Right kidney (tissue), 1 donor: ENCODE measurements at regions not wholly inside any gene's neighbourhood (a gene's known extent, or its start where the extent isn't known, plus 50 kb on each side); places are given as distances from the start of the nearest gene placed in this dataset.

Experiments
- DNase-seq: peaks from one replicate; pipeline ENCODE4 v3.0.0-alpha.2; 2016

DNA sequence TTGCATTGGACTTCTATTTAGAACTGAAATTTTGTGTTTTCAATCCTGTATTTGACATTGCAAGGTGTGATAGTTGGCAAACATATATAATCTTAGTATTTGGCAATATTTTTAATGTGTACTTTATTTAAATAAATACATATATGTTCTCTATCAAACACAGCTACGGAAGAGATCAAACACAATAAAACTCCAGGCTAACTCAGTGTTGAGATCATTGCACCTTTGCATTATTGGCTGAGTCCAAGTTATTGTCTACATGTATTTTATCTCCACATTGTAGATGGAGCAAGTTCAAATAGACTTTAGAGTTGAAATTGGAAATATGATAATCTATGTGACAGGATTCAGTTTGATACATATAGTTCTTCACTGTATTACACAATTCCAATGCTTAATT lies 176.7 kb downstream of the ST6GAL2 start:
- DNase-seq: no peak

DNA sequence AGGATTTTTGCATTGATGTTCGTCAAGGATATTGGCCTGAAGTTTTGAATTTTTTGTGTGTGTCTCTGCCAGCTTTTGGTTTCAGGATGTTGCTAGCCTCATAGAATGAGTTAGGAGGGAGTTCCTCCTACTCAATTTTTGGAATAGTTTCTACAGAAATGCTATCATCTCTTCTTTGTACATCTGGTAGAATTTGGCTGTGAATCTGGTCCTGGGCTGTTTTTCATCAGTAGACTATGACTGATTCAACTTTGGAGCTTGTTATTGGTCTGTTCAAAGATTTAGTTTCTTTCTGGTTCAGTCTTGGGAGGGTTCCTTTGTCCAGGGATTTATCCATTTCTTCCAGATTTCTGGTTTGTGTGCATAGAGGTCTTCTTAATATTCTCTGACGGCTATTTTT lies 166.7 kb downstream of the ST6GAL2 start:
- DNase-seq: no peak

DNA sequence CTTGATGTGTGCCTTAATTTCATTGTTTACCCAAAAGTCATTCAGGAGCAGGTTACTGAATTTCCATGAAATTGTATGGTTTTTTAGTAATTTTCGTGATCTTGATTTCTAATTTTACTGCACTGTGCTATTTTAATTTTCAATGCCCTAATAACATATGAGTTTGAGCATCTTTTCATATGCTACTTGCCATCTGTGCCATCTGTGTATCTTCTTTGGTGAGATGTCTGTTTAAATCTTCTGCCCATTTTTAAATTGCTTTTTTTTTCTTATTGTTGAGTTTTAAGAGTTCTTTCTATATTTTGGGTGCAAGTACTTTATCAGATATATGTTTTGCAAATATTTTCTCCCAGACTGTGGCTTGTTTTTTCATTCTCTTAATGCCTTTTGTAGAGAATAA lies 165.9 kb downstream of the ST6GAL2 start:
- no peak for DNase-seq

DNA sequence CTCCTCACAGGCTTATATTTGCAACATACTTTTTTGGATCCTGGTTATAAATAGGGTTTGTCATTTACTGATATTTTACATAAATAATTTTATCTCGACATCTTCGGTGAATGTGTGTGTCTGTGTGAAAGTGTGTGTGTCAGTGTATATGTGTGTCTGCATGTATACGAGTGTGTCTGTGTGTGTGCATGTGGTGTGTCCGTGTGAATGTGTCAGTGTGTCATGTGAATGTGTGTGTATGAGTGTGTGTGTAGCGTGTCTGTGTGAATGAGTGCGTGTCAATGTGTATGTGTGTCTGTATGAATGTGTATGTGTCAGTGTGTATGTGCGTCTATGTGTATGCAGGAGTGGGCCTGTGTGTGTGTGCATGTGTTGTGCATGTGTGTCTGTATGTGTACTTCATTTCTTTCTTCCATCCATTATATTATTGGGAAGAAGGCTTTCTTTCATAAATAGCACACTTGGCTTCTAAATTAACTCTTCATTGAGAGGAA lies 161.6 kb downstream of the ST6GAL2 start:
- DNase-seq: no peak

DNA sequence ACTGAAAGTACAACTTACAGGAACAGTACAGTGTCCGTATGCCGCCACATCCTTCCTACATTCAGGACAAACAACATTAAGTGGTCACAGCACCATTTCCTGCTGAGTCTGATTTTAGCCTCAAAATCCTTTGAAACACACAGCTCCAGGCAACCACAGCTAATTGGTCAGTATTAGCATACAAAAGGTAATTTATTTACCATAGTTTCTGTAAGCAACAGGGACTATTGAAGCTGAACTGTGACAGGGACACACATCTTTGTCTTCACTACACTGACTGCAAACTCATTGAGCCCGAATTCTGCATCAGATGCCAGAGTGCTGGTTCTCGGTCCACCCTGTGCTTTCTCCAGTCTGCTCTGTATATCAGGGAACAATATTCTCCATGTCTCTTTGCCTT lies 151.8 kb downstream of the ST6GAL2 start:
- DNase-seq: no peak

DNA sequence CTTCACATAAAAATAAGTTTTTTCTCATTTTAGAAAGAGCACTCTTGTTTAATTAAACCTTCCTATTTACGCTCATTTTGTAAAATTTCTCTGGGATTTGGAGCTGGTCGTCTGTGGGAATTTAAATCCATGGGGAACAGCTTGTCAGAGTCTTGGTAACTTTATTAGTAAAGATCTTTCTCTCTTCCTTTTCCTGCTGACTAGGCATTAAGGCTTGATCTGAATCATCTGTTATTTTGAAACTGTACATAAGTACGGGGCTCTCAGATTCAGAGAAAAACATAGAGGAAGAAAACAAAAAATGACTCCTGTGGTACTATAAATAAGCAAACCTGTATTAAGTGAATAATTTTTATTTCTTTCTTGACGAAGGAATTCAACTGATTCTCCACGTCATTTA lies 150.2 kb downstream of the ST6GAL2 start:
- DNase-seq: no peak

DNA sequence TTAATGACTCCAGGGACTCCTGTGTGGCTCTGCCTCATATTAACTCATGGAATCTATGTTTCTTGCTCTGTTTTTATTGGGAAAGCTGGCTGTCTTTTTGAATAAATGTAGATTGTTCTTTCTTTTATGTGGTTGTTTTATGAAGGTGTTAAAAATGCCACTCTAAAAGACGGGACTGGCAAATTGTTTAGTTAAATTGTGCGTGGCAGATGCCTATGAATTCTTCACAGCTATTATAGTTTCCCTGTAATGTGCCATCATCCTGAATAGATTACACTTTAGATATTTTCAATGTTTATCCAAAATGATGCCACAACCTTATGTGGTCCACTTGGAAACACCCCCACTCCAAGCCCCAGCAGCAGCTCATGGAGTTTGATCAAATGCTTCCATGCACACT lies 149.7 kb downstream of the ST6GAL2 start:
- no peak for DNase-seq

DNA sequence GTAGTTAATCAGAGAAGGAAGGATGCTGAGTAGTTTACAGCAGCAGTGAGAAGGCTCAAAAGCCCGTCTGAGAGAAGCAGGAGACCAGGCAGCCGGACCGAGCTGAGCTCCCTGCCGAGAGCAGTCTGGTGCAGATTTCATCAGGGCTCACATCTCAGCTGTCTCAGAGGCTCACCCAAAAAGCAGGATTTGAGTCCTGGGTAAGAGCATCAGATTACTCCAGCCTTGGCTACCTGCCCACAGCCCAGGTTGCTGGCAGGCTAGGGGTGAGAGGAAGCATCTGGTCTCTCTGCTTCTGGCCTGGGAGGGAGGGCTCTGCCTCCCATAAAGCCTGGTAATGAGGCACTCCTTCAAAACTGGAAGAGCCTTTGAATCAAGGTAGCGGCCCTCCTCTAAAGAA lies 140.5 kb downstream of the ST6GAL2 start:
- no peak for DNase-seq

DNA sequence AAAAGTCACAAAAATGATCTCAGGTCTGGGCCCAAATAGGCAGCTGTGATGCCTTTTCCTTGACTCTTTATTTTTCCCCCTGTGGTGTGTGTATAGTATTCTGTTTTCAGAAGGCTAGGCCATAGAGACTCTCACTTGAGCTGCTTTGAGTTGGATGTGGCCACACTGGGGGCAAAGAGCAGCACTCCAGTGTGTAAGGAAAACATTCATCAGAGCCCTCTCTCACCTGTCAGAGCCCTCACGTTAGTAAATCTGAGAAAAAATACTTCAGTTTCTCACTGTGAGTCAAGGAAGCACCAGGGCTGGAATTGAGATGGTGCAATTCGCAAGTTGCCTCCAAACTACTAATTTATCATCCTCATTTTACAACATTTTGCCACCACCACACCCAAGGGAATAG lies 136.1 kb downstream of the ST6GAL2 start:
- no peak for DNase-seq
